H1 (cell line): ENCODE measurements at regions not wholly inside any gene's neighbourhood (a gene's known extent, or its start where the extent isn't known, plus 50 kb on each side); places are given as distances from the start of the nearest gene placed in this dataset.

ENCODE experiments used
- BRCA1 ChIP-seq: IDR thresholded peaks from 2 replicates; pipeline ENCODE4 v1.6.1; 2012; ENCODE audit warnings: low read depth, low read length, improper control_type of control experiment
- CHD2 ChIP-seq: IDR thresholded peaks from 2 replicates; pipeline ENCODE4 v1.6.1; 2012; ENCODE audit warnings: low read length, improper control_type of control experiment
- CREB1 ChIP-seq: IDR thresholded peaks from 2 replicates; pipeline ENCODE4 v1.6.1; 2012; ENCODE audit warnings: inconsistent platforms
- EZH2 ChIP-seq: fragments of 200-600 bp; sonication (generic); IDR thresholded peaks from 2 replicates; pipeline ENCODE4 v1.7.1; 2012; ENCODE audit warnings: low read depth, mild to moderate bottlenecking, moderate library complexity, low read length, inconsistent platforms; ENCODE audit not compliant: severe bottlenecking
- GABPA ChIP-seq: IDR thresholded peaks from 2 replicates; pipeline ENCODE4 v1.6.1; 2011; ENCODE audit warnings: mild to moderate bottlenecking, low read length, moderate library complexity, borderline replicate concordance; ENCODE audit not compliant: insufficient read depth
- MAFK ChIP-seq: IDR thresholded peaks from 2 replicates; pipeline ENCODE4 v1.6.1; 2012; ENCODE audit warnings: low read depth, mild to moderate bottlenecking, improper control_type of control experiment, low read length
- POLR2AphosphoS5 ChIP-seq: IDR thresholded peaks from 2 replicates; pipeline ENCODE4 v1.6.1; 2011; ENCODE audit warnings: low read depth, low read length
- RXRA ChIP-seq: IDR thresholded peaks from 2 replicates; pipeline ENCODE4 v1.6.1; 2011; ENCODE audit warnings: low read depth, mild to moderate bottlenecking, low read length, moderate library complexity; ENCODE audit not compliant: insufficient read depth
- SP1 ChIP-seq: IDR thresholded peaks from 2 replicates; pipeline ENCODE4 v1.6.1; 2011; ENCODE audit warnings: low read depth, low read length
- YY1 ChIP-seq: IDR thresholded peaks from 2 replicates; pipeline ENCODE4 v1.6.1; 2011; ENCODE audit warnings: low read depth, mild to moderate bottlenecking, low read length
- ZNF274 ChIP-seq: IDR thresholded peaks from 2 replicates; pipeline ENCODE4 v1.7.0; 2012; ENCODE audit warnings: low read length, borderline replicate concordance; ENCODE audit errors: extremely low read depth
- TF ChIP-seq, protein P1 (sequence below), 3 experiments: IDR thresholded peaks; 1 replicate in 2 of 3; 2 replicates in 1 of 3; pipeline versions ENCODE4 v1.5.1 to v1.6.1; 2011; ENCODE audit warnings: low read length in 3 of 3, mild to moderate bottlenecking in 3 of 3, inconsistent platforms in 2 of 3, low read depth in 1 of 3, moderate library complexity in 1 of 3; ENCODE audit not compliant: insufficient read depth in 1 of 3; ENCODE audit errors: control extremely low read depth in 1 of 3
- TF ChIP-seq, protein P2 (sequence below): IDR thresholded peaks from 2 replicates; pipeline ENCODE4 v1.6.1; 2012; ENCODE audit warnings: low read length, inconsistent platforms
- TF ChIP-seq, protein P3 (sequence below): IDR thresholded peaks from 2 replicates; pipeline ENCODE4 v1.6.1; 2012; ENCODE audit warnings: inconsistent platforms

DNA sequence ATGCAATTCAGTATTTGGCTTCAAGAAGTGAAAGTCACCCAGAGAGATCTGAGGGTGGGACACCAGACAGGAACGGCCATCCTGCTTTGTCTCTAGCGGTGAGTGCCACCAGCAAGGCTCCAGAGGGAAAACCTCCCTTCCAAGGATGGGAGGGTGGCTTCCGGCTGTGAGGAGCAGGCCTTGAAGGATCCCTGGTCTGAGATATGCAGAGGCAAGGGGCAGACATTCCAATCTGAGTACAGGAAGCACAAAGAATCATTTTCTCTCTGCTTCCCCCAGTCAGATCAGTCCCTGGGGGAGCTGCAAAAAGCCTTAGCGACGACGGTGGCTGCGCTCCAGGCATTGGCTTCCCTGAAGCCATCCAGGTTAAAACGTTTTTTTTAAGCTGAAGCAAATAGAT is 167.4 kb downstream of the TEX36 start:
- TF ChIP-seq SP1 (no peak), CREB1 (no peak), BRCA1 (no peak), RXRA (no peak), POLR2AphosphoS5 (no peak), MAFK (no peak), GABPA (no peak), EZH2 (no peak), CHD2 (no peak), ZNF274 (no peak), YY1 (no peak)
- TF ChIP-seq, protein P1, sequence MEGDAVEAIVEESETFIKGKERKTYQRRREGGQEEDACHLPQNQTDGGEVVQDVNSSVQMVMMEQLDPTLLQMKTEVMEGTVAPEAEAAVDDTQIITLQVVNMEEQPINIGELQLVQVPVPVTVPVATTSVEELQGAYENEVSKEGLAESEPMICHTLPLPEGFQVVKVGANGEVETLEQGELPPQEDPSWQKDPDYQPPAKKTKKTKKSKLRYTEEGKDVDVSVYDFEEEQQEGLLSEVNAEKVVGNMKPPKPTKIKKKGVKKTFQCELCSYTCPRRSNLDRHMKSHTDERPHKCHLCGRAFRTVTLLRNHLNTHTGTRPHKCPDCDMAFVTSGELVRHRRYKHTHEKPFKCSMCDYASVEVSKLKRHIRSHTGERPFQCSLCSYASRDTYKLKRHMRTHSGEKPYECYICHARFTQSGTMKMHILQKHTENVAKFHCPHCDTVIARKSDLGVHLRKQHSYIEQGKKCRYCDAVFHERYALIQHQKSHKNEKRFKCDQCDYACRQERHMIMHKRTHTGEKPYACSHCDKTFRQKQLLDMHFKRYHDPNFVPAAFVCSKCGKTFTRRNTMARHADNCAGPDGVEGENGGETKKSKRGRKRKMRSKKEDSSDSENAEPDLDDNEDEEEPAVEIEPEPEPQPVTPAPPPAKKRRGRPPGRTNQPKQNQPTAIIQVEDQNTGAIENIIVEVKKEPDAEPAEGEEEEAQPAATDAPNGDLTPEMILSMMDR (IDR thresholded peaks at IDR 0.05; ENCODE audit: control extremely low read depth in 1 of 3, insufficient read depth in 1 of 3, low read depth in 1 of 3, low read length in 3 of 3), result no peak
- TF ChIP-seq, protein P2, sequence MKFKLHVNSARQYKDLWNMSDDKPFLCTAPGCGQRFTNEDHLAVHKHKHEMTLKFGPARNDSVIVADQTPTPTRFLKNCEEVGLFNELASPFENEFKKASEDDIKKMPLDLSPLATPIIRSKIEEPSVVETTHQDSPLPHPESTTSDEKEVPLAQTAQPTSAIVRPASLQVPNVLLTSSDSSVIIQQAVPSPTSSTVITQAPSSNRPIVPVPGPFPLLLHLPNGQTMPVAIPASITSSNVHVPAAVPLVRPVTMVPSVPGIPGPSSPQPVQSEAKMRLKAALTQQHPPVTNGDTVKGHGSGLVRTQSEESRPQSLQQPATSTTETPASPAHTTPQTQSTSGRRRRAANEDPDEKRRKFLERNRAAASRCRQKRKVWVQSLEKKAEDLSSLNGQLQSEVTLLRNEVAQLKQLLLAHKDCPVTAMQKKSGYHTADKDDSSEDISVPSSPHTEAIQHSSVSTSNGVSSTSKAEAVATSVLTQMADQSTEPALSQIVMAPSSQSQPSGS, result no peak
- TF ChIP-seq, protein P3, sequence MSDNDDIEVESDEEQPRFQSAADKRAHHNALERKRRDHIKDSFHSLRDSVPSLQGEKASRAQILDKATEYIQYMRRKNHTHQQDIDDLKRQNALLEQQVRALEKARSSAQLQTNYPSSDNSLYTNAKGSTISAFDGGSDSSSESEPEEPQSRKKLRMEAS, result no peak
